C4-2B (cell line): ENCODE measurements at regions not wholly inside any gene's neighbourhood (a gene's known extent, or its start where the extent isn't known, plus 50 kb on each side); places are given as distances from the start of the nearest gene placed in this dataset.

ENCODE experiments used
- ZFX ChIP-seq: fragments of 450-650 bp; IDR thresholded peaks from 2 replicates; pipeline ENCODE4 v1.6.1; 2017
- TF ChIP-seq, protein P1 (sequence below): fragments of 450-650 bp; conservative IDR thresholded peaks from 2 replicates; pipeline ENCODE4 v1.5.1; 2017; ENCODE audit warnings: mild to moderate bottlenecking

DNA sequence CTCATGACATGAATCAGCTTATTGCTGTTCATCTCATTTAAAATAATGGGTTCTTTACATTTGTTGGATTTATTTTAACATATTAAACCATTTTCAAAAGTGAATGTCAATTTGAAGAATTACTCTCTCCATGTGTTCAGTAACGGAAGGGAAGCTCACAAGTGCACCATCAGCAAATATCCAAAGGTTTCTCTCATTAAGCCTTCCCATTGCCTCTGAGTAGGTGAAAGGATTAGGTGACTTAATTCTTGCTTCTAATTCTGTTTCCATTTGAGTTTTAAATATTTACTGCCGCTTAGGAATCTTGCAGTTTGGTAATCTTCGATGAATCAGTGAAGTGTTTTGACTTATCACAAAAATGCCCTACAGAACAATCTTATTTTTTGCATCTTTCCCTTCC is 145.1 kb upstream of the NYAP2 start:
- TF ChIP-seq, protein P1, sequence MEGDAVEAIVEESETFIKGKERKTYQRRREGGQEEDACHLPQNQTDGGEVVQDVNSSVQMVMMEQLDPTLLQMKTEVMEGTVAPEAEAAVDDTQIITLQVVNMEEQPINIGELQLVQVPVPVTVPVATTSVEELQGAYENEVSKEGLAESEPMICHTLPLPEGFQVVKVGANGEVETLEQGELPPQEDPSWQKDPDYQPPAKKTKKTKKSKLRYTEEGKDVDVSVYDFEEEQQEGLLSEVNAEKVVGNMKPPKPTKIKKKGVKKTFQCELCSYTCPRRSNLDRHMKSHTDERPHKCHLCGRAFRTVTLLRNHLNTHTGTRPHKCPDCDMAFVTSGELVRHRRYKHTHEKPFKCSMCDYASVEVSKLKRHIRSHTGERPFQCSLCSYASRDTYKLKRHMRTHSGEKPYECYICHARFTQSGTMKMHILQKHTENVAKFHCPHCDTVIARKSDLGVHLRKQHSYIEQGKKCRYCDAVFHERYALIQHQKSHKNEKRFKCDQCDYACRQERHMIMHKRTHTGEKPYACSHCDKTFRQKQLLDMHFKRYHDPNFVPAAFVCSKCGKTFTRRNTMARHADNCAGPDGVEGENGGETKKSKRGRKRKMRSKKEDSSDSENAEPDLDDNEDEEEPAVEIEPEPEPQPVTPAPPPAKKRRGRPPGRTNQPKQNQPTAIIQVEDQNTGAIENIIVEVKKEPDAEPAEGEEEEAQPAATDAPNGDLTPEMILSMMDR, result no peak
- no peak for TF ChIP-seq ZFX
